Muscle layer of colon (tissue), 2 donors: ENCODE measurements at regions not wholly inside any gene's neighbourhood (a gene's known extent, or its start where the extent isn't known, plus 50 kb on each side); places are given as distances from the start of the nearest gene placed in this dataset.

ENCODE experiments used
- H3K27ac ChIP-seq: one replicate; pipeline ENCODE4 v1.7.0; 2013; ENCODE audit warnings: low read depth, mild to moderate bottlenecking, low read length, moderate library complexity
- H3K27me3 ChIP-seq, 2 donors: one replicate each; pipeline ENCODE4 v1.7.0; 2013; ENCODE audit warnings: low read length in 2 of 2, mild to moderate bottlenecking in 2 of 2; ENCODE audit not compliant: insufficient read depth in 2 of 2, control insufficient read depth in 1 of 2
- H3K36me3 ChIP-seq: one replicate; pipeline ENCODE4 v1.7.0; 2013; ENCODE audit warnings: mild to moderate bottlenecking, low read length; ENCODE audit not compliant: insufficient read depth
- H3K4me1 ChIP-seq: one replicate; pipeline ENCODE4 v1.7.0; 2013; ENCODE audit warnings: mild to moderate bottlenecking, low read length; ENCODE audit not compliant: insufficient read depth
- H3K4me3 ChIP-seq, 2 donors: one replicate each; pipeline ENCODE4 v1.7.0; 2013; ENCODE audit warnings: low read length in 2 of 2, low read depth in 1 of 2, mild to moderate bottlenecking in 1 of 2, moderate library complexity in 1 of 2
- H3K9ac ChIP-seq: one replicate; pipeline ENCODE4 v1.7.0; 2013; ENCODE audit warnings: low read length
- H3K9me3 ChIP-seq: one replicate; pipeline ENCODE4 v1.7.0; 2013; ENCODE audit warnings: mild to moderate bottlenecking, low read length
- donor health status: abdominal sarcoma.
- donor health status: Adenocarcinoma of cecum.

DNA sequence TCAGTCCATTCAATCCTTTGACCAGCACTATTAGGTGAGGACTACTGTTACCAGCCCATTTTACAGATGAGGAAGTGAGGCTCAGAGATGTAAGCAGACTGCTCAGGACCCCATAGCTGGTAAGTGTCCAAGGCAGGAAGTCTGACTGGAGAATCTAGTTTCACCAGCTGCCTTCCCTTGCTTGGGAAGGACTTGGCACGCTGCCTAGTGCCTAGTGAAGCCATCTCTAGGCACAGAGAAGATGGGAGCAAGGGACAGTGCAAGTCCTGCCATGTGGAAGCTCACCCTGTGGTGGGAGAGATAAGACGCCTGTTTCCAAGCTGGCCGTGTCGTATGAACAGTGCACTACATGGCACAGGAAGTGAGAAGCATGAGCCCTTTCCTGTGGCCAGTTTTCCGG is 111.8 kb upstream of the TMC3 start:
- Histone ChIP-seq H3K4me3 (no peak overlapping the region), H3K4me1 (no peaks in the 10 kb centered on the region)

DNA sequence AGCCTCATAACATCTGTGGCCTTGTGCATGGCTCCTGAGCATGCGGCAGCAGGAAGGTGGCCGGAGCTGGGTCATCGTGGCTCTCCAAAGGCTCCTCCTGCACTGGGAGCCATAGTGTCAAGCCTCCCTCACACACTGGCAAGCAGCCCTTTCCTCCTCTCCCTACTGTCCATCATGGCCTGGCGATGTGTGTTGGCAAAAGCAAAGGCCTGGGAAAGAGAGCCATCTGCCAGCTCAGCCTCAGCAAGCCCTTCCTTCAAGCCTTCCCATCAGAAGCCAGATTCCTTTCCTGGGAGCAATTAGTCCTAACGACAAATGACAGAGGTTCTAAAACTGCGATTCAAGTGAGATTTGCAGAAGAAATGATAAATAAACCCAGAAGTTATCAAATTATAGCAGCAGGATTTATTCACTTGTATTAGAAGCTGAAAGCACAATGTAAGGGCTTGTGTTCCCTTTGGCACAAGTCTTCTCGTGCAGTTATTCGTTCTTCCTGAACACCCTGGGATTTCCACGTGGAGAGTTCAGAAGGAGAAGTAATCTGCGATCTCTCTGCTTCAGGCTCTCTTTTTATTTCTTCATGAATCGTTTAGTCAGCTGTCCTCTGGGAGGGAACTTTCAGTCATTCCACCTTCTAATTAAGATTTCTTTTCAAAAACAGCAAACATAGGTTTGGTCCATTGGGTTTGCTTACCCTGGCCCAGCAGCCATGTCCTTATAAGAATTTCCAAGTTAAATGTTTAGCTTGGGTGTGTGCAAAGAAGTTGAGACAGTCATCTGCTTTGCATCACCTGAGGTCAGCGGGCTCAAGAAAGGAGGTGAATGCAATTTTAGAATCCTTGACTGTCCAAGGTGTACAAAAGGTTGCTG is 110.3 kb upstream of the TMC3 start:
- Histone ChIP-seq H3K9ac (no peak overlapping the region), H3K9me3 (no peaks in the 10 kb centered on the region), H3K36me3 (no peaks in the 10 kb centered on the region), H3K4me3 (no peak overlapping the region), H3K4me1 (no peaks in the 10 kb centered on the region), H3K27me3 (no peaks in the 10 kb centered on the region), H3K27ac (no peak overlapping the region)

More for the DNA sequence above, 111.8 kb upstream of the TMC3 start:
- Histone ChIP-seq H3K36me3 (no peaks in the 10 kb centered on the region), H3K9me3 (no peaks in the 10 kb centered on the region), H3K27ac (no peak overlapping the region), H3K27me3 (no peaks in the 10 kb centered on the region), H3K9ac (no peak overlapping the region)

DNA sequence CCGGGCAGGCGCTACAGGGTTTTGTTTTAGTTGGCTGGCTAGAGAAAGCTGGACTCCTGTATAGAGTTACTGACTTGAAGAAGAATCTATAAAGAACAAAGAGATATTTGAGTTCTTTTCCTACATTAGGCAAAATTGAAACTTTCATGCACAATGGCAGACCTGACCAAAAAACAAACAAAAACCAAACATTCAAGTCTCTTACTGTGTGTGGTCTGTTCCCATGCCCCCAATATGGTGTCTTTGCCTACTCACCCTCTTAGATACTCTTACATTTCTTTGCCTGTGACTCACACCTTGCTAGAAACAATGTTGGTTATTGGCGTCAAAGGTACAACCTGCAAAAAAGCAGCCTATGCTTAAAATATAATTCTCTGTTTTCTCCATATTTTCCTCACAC is 109.5 kb upstream of the TMC3 start:
- no peak overlapping the region for H3K4me3 ChIP-seq
- H3K9me3 ChIP-seq = no peaks in the 10 kb centered on the region

DNA sequence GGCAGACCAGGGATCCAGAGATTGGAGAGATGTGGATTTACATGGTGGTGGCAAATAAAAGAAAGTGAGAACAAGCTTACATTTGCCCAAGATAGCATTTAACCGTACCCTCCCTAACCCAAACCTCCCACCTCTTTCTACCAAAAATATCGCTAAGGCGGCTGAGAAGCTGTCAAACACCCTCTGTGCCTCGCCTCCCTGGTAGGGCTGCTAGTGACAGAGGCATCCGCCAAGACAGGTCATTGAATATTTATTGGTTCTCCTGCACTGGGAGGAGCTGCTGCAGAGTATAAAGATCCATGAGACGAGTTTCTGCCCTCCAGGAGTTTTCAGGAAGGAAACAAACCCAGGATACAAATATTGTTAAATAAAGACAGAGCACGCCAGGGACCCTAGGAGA is 107.3 kb upstream of the TMC3 start:
- Histone ChIP-seq H3K36me3 (no peaks in the 10 kb centered on the region), H3K4me3 (no peak overlapping the region), H3K27me3 (no peaks in the 10 kb centered on the region), H3K4me1 (no peaks in the 10 kb centered on the region), H3K9ac (no peak overlapping the region), H3K9me3 (no peaks in the 10 kb centered on the region), H3K27ac (no peak overlapping the region)

More for the DNA sequence above, 109.5 kb upstream of the TMC3 start:
- no peaks in the 10 kb centered on the region for H3K27me3 ChIP-seq
- H3K27ac ChIP-seq = no peak overlapping the region
- H3K4me1 ChIP-seq = no peaks in the 10 kb centered on the region
- H3K36me3 ChIP-seq = no peaks in the 10 kb centered on the region
- H3K9ac ChIP-seq = no peak overlapping the region

DNA sequence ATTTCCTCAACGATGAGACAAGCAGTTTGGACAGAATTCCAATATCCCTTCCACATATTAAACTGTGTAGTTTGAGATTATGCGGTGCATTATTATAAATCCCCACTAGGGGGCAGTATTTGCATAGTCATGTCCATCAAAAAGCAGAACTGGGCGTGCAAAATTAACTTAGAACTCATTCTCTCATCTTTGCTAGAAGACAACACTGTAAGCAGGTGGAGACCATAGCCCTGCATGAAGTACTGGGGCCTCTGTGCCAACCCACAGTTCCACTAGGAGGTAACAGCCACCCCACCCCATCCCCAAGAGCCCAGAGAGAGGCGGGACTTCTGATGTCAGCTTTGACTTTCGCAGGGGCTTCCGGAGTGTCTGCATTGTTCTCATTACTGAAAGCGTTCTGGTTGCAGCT is 106.6 kb upstream of the TMC3 start:
- H3K4me1 ChIP-seq = no peaks in the 10 kb centered on the region
- H3K36me3 ChIP-seq = no peaks in the 10 kb centered on the region
- no peaks in the 10 kb centered on the region for H3K9me3 ChIP-seq
- no peak overlapping the region for H3K9ac ChIP-seq
- H3K27me3 ChIP-seq = no peaks in the 10 kb centered on the region
- no peak overlapping the region for H3K4me3 ChIP-seq
- H3K27ac ChIP-seq = no peak overlapping the region

DNA sequence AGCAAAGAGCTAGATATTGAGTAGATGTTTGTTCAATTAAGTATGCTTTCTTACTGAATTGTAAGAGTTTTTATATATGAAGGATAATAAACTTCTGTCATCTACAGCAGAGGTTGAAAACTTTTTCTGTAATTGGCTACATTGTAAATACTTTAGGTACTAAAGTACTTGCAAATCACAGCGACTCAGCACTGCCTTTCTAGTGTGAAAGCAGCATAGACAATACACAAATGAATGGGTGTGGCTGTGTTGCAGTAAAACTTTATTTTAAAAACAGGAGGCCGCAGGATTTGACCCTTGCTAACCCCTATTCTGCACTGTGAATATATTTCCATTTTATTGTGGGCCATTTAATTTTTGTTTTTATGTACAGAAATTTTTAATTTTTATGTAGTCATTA is 104.3 kb upstream of the TMC3 start:
- H3K27ac ChIP-seq = no peak overlapping the region
- H3K27me3 ChIP-seq = no peaks in the 10 kb centered on the region
- no peak overlapping the region for H3K4me3 ChIP-seq
- H3K9ac ChIP-seq = no peak overlapping the region
- no peaks in the 10 kb centered on the region for H3K36me3 ChIP-seq
- no peaks in the 10 kb centered on the region for H3K9me3 ChIP-seq
- H3K4me1 ChIP-seq = no peaks in the 10 kb centered on the region

DNA sequence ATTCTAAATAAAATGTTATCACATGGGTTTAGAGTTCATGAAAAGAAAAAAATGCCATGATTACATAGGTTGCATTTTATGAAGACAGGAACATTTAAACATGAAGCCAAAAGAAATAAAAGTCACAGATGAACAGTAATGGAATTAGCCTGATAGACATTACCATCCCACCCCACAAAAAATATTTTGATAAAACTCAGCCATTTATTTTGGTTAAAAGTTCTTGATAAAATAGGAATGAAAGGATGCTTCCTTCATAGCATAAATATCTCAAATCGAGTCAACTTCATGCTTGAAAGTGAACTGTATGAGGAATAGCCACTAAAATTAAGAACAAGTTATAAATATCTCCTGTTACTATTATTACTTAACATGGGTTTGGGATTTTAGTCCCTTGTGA is 101.9 kb upstream of the TMC3 start:
- Histone ChIP-seq H3K27ac (no peak overlapping the region), H3K36me3 (no peaks in the 10 kb centered on the region), H3K27me3 (no peaks in the 10 kb centered on the region)

DNA sequence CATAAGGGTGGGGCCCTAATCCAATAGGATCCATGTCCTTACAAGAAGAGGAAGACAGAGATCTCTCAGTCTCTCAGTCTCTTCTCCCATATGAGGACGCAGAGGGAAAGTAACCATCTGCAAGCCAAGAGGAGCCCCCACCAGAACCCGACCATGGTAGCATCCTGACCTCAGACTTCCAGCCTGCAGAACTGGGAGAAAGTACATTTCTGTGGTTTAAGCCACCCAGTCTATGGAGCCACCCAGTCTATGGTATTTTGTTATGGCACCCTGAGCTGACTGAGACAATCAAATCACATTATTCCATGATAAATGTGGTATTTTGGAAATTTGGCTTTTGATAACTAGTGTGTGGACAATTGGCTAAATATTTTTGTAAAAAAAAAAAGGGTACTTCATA is 101.5 kb upstream of the TMC3 start:
- no peaks in the 10 kb centered on the region for H3K36me3 ChIP-seq
- H3K27ac ChIP-seq = no peak overlapping the region
- H3K27me3 ChIP-seq = no peaks in the 10 kb centered on the region
- H3K4me3 ChIP-seq = no peak overlapping the region
- no peak overlapping the region for H3K9ac ChIP-seq
- no peaks in the 10 kb centered on the region for H3K4me1 ChIP-seq
- H3K9me3 ChIP-seq = no peaks in the 10 kb centered on the region

More for the DNA sequence above, 101.9 kb upstream of the TMC3 start:
- Histone ChIP-seq H3K9ac (no peak overlapping the region), H3K4me1 (no peaks in the 10 kb centered on the region), H3K4me3 (no peak overlapping the region), H3K9me3 (no peaks in the 10 kb centered on the region)

DNA sequence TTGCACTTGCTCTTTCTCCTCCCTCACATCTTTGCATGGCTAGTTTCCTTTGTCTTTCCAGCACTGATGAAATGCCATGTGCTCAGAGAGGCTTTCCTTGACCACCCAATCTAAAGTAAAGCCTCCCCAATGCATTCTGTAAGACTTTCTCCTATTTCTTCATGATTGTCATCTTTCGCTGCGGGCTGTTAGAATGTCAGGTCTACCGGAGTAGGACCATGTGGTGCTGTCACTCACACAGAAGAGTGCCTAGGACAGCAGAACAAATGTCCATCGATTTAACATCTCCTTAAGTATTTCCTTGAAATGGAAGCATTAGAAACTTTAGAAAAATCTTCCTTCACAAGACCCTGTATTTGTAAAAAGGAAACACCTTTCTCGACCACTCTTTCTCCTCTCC is 99.9 kb upstream of the TMC3 start:
- Histone ChIP-seq H3K27me3 (no peaks in the 10 kb centered on the region), H3K27ac (no peak overlapping the region), H3K36me3 (no peaks in the 10 kb centered on the region), H3K4me1 (no peaks in the 10 kb centered on the region), H3K9ac (no peak overlapping the region), H3K9me3 (no peaks in the 10 kb centered on the region), H3K4me3 (no peak overlapping the region)

DNA sequence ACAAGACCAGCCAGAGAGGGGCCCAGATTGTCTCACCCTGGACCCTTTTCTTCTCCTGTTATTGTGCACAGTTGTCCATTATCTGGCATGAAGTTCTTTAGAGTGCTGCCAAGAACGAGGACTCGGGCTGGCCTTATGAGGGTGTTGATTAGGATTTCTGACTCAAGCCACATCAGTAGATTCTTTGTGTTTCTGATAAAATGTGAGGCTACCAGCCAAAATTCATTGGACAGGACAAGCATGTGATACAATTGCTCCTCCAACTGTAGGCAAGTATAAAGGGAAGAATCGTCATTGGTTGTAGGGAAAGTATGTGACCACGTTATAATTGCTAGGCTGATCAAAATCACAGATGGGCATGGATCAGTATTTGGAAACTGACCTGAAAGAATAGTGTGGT is 99.2 kb upstream of the TMC3 start:
- Histone ChIP-seq H3K4me3 (no peak overlapping the region), H3K4me1 (no peaks in the 10 kb centered on the region), H3K9me3 (no peaks in the 10 kb centered on the region), H3K36me3 (no peaks in the 10 kb centered on the region), H3K9ac (no peak overlapping the region), H3K27ac (no peak overlapping the region), H3K27me3 (no peaks in the 10 kb centered on the region)

DNA sequence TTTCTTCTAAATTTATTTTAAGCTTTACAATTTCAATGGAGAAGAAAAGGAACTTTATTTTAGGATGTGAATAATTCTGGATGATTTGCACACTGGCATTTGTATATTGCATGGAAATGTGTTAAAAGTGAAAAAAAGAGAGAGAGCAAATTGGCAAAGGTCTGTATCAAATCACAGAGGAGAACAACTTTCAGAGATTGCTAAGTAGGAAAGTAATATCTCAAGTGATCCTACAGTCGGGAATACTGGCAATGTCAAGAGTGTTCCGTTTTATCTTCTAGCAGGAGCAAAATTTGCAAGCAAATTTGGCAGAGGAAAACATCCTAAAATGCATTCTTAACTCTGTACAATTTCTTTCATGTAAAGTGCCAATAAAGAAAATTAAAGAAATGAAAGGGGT is 97.1 kb upstream of the TMC3 start:
- H3K9ac ChIP-seq = no peak overlapping the region
- no peak overlapping the region for H3K27ac ChIP-seq
- no peaks in the 10 kb centered on the region for H3K36me3 ChIP-seq
- no peaks in the 10 kb centered on the region for H3K27me3 ChIP-seq
- H3K9me3 ChIP-seq = no peaks in the 10 kb centered on the region
- no peaks in the 10 kb centered on the region for H3K4me1 ChIP-seq
- no peak overlapping the region for H3K4me3 ChIP-seq

DNA sequence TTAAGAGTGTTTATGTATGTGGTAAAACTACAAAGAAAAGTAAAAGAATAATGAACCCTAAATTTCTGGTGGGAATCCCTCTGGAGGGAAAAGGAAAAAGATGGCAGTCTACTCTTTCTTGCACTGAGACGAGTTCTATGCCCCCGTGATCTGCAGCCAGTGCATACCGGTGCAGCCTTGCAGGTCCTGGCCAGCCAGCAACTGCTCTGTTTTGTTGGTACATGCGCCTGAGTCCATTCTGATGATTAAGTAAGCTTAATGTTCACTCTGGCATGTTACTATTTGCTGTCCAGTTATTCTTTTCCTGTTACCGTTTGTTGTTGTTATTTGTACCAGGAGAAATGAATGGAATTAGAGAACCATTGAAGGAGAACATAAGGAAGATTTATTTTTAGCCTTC is 95.1 kb upstream of the TMC3 start:
- Histone ChIP-seq H3K4me1 (no peaks in the 10 kb centered on the region), H3K27me3 (no peaks in the 10 kb centered on the region), H3K36me3 (no peaks in the 10 kb centered on the region), H3K27ac (no peak overlapping the region), H3K4me3 (no peak overlapping the region), H3K9ac (no peak overlapping the region), H3K9me3 (no peaks in the 10 kb centered on the region)
